Left kidney (tissue), 1 donor: ENCODE measurements at regions not wholly inside any gene's neighbourhood (a gene's known extent, or its start where the extent isn't known, plus 50 kb on each side); places are given as distances from the start of the nearest gene placed in this dataset.
A peak's percentile ranks its signal among the peaks of the same experiment; 100 is the strongest.

ENCODE experiments used
- DNase-seq: peaks from one replicate; pipeline ENCODE4 v3.0.0-alpha.2; 2013

DNA sequence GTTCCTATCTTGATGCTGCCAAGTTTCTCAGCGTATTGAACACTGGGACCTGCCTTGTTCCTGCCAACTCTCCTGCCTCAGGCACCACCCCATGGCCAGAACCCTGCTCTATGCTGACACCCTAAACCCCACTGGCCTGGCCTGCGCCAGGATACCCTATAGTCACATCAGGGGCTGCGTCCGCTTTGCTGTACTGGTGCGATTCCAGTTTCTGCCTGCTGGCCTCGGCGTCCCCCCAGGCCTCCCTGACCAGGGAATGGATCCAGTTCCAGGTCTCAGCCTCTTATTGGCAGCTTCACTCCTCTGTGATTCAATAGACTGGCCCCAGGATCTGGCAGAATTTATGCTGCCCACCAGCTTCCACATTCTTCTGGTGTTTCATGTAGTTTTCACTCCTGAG is 55.0 kb downstream of the GPR6 start:
- no peak for DNase-seq

DNA sequence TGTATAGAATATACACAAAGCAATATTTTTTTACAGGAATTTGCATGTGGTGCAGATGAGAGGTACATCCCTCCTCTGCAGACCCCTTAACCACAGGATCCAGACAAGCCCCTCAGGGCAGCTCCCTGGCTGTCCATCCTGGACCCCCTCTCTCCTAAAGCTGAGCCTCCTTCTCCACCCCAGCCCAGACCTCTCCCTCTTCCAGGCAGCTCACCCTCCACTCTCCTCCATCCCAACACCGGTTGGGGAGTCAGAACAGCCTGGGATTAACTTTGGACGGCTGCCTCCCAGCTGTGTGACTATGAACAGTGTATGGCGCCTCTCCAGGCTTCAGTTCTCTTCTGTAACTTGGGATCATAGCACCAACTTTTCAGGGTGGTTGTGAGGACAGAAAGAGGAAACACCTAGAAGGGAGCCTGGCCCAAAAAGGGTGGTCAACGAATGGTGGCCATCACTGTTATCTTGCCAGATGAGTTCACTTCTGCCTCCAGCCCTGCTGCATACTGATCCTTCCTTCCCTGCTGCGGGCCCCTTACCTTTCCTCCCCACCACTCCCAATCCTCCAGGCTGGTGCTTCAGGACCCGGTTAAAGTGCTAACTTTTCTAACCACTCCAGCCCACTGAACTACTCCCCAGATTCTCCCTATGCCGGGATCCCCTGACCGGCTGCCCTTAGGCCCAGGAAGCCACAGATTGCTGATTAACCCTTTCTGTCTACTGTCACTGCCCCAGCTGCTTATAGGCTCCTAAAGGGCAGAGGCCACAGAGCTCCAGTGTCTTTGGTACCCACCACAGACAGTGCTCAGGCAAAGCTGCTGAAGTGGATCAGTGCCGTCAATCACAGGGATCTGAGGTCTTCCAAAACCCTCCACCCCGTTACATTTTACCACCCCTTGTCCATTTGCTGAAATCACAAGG is 55.9 kb downstream of the GPR6 start:
- no peak for DNase-seq

DNA sequence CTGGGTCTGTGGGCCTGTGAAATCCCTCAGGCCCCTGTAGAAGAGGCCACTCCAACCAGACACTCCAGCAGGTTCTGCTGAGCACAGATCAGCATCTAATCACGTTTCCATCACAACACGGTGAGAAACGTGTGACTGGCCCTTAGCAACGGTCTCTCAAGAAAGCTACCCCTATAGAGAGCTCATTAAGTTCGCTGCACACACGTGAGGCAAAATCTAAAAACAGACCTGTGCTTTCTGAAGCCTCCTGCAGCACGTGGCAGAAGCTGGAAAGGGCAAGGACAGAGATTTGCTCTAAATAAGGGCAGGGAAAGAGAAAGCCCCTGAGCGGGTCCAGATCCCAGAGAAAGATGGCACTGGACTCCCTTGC is 56.5 kb downstream of the GPR6 start:
- DNase-seq, result no peak

DNA sequence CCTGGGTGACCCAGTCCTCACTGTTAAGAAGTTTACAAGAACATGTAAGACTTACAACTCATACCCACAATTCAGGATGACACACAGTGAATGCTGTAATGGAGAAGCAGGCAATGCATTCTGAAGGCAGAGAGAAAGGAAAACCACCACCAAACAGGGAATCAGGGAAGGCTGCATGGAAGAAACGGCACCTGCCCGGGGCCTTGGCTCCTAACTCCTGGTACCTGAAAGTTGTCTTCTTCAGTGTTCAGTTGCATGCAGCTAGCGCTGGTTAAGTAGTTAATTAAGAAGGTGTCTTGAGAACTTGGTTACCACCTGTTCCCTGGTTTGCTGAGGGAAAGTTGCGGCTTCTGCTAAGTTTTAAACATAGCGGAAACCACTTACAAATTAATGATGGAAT is 57.2 kb downstream of the GPR6 start:
- no peak for DNase-seq

DNA sequence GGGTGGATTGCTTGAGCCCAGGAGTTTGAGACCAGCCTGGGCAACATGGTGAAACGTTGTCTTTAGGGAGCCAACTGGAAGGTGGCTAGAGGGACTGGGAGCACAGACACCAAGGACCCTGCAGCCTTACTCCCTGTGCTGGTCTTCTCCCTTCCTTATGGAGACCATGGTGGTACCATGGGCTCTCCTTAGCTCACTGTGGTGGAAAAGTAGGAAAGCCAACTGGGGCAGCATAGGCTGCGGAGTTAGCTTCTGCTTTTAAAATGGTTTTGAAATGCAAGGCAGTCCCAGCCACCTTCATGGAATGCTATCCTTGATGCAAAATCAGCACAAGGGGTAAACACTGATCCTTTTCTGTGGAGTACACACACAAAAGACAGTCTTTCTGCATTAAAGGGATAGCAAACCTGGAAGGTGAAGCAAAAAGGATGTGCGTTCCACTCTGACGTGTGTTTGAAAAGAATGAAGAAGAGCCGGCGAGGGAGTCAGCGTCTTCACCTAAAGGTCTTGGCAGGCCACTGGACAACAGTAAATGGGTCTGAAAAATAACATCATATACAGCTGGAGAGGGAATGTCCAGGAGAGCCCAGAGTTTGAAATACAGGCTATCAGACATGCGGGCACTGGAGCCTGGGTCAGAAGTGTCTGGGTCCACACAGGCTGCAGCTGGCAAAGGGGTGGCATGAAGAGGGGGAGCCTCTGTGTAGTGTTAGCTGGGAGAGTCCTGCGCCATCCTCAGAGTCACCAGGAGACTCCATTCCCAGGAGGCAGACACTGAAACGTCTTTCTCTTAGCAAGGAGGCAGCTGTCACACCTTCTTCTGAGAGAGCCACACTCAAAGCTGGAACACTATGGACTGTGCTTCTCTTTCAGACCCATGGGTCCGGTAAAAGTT is 58.5 kb downstream of the GPR6 start:
- DNase-seq, result no peak

DNA sequence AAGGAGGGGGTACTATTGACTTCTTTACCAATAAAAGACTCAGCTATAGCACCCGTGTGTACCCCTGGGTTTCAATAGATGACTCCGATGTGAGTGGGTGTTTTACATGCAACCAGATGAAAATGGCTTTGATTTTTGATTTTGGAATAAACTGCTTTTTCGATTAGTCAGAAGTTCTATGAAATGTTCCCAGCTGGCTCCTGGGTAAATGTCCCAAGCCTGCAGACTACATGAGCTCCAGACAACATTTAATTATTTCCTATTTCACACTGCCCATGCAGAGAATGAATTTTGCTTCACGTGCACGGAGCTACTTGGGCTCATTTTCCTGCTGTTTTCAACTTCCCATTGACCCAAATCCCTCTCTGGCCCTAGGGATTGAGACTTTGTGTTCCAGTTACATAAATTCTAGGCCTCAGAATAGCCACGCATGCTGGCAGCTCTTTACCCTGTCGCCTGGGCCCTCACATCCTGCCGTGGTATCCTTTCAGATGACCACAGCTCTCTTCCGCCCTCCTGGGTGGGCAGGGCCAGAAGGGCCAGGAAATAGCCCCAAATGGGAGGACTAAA is 59.7 kb downstream of the GPR6 start:
- no peak for DNase-seq

DNA sequence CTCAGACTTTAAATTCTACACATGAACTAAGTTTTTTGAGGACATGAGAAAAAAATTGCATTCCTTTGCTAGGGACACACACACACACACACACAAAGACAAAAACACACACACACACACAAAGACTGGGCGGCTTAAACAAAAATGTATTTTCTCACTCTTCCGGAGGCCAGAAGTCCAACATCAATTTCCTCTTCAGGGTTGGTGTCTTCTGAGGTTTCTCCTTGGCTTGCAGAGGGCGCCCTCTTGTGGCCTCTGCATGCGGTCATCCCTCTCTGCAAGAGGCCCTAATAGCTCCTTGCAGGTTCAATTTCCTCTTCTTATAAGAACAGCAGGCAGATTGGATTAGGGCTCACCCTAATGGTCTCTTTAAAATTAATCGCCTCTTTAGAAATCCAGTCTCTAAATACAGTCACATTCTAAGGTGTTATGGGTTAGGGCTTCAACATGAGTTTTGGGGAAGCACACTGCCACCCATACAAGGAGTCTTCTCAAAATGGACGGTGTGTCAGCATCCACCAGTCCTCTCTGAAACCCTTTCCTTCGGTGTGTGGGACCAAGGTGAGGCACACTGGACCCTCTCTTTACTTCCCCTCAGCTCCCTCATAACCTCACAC is 61.4 kb downstream of the GPR6 start:
- peak; percentile 91 for DNase-seq

DNA sequence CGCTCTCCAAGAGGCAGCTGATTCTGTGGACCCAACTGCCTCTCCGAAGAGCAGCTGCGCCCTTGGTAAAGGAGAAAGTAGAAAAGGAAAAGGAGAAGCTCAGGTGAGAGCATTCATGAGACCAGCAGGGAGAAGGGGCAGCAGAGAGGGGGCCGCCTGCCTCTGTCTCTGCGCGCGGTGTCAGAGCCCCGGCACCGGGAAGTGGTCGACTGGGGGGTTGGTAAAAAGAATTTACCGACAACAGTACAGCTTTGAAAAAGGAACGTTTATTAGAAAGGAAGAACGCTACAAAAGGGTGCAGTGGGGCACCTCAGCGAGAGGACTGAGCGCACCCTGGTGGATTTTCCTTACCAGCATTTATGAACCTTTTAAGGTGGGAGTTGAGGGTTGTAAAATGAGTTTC is 61.9 kb downstream of the GPR6 start:
- DNase-seq, result peak; percentile 37

DNA sequence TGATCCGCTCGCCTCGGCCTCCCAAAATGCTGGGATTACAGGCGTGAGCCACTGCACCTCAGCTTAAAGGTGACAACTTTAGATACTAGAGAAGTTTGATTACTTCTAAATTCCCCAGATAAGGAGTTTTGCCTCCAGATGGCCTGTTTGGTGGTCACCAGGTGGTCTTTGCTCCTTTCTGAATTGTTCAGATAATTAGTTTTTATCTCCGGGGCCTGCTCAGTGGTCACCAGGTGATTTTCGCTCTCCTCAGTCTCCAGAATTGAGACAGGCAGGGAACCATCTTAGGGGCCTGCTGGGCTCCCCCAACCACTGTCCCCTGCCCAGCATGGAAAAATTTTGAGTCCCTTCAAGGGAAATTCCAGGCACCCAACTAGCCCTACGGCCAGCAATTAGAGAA is 62.6 kb downstream of the GPR6 start:
- no peak for DNase-seq

DNA sequence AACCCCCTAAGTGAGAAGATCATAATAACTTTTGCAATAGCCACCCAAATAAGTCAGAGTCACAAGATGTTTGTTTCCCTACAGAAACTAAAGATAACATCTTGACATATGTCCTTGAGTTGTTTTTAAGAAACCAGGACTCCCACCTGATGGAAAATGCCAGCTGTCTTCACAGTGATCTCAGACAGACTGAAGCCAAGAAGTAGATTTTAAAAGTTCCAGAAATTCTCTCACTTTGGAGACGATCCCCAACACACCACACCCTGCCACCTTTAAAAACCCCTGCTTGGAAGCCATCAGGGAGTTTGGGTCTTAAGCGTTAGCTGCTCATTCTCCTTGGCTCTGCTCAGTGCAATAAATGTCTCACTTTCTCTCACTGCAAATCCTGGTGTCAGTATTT is 63.0 kb downstream of the GPR6 start:
- no peak for DNase-seq

DNA sequence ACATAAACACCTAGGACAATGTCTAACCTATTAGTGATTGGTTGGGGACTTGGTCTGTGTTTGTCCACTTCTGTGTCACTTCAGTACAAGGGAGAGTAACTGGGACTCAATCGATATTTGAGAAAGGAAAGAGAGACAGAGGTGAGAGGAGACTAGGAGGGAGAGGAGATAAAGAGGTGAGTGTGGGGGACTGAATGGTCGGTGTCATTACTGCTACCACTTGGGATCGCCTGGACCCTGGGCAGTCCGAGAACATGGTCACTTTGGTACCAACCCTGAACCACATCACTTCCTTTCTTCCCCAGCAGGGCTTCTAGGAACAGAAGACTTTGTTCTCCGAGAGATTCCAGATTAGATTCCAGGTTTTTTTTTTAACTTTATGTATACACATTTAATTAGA is 63.7 kb downstream of the GPR6 start:
- no peak for DNase-seq

DNA sequence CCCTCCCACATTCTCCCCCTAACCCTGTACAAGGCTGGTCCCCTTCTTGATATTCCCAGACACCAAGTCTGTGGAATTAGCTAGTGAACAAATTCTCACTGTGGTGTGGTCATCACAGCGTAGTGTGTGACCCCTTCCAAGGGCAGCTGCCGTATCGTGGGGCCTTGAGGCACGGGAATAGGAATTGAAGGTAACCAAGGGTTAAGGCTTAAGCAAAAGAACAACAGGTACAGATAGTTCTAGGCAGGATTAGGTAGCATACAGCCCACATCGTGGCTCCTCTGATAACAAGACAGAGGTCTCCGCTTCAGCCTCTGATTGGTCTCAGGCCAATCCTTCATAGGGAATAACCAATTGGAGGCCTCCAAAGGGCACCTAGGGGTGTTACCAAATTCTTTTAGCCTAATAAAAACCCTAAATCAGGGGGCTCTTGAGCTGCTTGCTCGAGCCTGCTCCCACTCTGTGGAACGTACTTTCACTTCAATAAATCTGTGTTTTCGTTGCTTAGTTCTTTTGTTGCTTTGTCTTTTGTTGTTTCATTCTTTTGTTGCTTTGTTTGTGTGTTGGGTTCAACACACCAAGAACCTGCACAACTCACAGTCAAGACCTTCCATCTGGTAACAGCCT is 64.7 kb downstream of the GPR6 start:
- no peak for DNase-seq

DNA sequence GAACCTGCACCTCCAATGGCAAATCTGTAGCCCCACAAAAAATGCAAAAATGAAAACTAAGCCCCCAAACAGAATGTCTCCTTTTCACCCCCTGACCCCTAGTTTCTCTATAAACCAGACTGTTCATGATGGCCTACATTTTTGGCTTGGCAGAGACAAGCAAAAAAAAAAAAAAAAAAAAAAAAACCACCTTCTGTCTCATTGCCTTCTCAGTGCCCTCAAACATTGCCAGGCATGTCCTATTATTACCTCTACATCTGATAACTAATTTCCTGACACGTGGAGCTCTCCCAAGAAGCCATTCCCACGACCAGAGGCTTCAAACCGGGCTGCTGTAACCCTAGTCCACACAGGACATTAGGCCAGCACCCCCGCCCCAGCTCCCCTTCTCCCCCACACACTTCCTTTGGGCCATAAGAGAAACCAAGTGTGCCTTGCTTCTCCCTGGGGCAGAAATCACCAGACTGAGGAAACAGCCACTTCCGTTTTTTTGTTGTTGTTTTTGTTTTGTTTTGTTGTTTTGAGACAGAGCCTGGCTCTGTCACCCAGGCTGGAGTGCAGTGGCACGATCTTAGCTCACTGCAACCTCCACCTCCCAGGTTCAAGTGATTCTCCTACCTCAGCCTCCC is 65.4 kb downstream of the GPR6 start:
- no peak for DNase-seq

DNA sequence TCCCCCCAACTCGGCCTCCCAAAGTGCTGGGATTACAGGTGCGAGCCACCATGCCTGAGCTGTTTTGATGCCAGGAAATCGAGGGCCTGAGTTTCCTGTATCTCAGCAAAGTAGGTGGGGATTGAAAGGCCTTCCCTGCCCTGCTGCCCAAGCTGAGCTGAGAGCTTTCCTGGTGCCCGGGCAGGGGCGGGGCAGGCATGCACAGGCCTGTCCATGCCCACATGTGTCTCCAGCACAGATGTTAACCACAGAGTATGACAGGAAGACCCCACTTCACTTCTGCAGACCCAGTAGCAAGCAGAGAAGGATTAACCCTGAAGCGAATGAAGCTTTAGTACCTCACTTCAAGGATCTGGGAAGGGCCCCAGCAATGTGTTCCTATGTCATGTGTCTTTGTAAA is 66.0 kb downstream of the GPR6 start:
- DNase-seq, result no peak

DNA sequence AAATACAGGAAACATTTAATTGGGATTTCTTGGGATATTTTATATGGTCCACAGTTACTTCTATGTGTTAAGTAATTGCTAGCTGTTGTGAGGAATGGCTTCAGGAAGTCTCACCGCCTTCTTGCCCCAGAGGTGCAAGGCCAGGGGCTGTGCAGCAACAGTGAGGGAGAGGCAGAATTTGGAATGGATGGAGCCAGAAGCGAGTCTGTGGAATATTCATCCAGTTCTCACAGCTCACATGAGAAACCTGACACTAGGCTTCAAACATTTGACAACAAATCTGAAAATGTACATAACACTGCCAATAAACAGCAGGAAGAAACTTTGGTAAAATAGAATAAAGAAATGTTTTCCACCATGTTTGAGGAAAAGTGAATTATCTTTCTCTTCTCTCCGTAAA is 66.5 kb downstream of the GPR6 start:
- DNase-seq, result no peak

DNA sequence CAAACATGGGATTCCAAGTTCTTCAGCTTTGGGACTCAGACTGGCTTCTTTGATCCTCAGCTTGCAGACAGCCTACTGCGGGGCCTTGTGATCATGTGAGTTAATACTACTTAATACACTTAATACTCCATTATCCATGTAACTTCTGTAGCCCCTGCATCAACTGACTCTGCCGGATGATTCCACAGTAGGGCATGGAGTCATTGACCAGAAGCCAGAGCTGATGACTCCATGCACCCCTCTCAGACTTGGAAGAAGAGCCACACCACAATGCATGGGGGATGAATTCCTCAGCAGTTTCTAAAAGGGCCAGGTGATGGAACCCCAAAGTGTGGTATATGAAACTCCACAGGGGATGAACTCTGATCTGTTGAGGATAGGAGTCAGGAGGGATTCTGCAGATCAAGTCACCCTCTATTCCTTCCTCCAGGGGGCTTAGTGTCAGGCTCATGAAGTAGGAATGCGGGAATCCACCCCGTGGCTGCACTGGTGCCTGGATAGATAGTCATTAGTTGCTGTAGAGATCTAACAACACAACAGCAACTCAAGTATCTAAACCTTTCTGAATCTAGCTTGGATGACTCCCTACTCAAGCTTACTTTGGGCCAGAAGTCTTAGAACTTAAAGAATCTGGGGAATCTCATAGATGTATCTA is 70.2 kb downstream of the GPR6 start:
- DNase-seq, result no peak

DNA sequence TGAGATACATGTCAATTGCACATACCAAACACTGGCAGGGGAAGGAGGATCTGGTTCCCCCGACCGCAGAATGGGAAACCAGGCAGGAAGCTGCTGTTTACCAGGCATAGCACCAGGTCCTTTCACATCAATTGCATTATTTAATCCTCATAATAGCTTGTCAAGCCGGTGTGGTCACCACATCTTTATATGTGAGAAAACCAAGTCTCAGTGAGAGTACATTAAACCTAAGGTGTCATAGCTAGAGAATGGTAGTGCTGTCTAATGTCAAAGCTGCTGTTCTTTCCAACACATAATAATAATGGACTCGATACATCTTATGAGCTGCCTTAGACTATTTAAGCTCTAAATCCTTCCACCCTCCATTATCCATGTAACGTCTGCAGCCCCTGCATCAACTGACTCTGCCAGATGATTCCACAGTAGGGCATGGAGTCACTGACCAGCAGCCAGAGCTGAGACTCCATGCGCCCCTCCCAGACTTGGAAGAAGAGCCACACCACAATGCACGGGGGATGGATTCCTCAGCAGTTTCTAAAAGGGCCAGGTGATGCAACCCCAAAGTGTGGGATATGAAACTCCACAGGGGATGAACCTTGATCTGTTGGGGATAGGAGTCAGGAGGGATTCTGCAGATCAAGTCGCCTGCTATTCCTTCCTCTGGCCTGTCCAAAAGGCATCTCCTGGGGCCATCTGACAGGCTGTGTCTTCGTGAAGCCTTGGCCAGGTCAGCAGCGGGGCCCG is 71.8 kb downstream of the GPR6 start:
- no peak for DNase-seq
